ENCODE measurements at regions not wholly inside any gene's neighbourhood (a gene's known extent, or its start where the extent isn't known, plus 50 kb on each side); places are given as distances from the start of the nearest gene placed in this dataset.

DNA sequence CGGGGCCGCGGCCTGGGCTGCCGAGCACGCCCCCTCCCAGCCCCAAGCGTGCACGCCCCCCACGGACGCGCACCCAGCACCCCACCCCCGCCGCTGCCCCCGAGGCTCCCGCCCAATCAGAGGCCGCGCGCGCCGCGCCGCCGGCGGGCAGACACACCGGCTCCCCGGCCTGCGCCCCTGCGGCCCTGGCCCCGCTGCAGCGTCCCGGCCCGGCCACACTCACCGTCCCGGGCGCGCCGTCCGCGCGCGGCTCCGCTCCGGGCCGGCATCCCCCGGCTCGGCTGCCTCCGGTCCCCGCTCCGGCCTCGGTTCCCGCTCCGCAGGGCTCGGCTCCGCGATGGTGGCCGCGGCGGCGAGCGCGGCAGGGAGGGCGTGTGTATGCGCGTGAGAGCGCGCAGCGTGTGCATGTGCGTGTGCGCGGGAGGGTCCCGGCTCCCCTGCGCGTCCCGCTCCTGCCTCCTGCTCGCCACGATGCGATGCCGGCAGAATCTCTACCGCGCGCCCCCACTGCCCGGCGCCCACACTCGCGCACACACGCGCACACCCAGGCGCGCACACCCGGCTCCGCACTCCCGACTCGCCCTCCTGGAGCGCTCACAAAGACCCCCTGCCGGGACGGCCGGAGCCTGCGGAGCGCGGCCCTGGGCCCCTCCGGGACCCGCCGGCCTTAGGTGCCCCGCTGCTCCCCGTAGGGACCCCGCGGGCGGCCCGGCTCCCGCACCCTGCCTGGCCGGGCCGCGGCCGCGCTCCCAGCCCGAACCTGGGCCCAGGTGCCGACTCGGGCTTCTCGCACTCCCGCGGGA lies 186.5 kb upstream of the LINGO1 start:
- DNase-seq = peak; percentile 78

- DNase-seq = no peak
Observed at GRCh38 chr15:77818484-77819047, 185.9 kb upstream of the LINGO1 start.

- no peak for DNase-seq
Observed at GRCh38 chr15:77817434-77817833, 184.7 kb upstream of the LINGO1 start.

- DNase-seq = no peak
Observed at GRCh38 chr15:77816983-77817382, 184.3 kb upstream of the LINGO1 start.

GRCh38 chr15:77815015-77815414 lies 182.3 kb upstream of the LINGO1 start:
- DNase-seq = no peak

DNA sequence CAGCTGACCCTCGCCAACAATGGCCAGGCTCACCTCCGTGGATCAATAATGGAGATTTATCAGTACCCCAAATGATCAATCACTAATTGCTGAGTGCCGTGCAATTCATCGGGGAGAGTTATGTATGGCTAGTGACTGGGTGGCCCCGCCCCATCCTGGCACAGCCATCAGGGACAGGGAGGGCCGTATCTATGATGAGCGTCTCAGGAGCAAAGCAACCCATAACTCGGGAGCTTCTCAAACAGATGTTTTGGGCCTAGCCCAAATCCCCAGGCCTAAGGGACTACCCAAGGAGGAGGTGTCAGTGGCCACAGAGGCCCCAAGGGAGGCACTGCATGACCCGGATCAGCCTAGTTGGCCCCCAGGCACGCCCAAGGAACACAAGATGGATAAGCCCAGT lies 180.0 kb upstream of the LINGO1 start:
- no peak for DNase-seq

DNA sequence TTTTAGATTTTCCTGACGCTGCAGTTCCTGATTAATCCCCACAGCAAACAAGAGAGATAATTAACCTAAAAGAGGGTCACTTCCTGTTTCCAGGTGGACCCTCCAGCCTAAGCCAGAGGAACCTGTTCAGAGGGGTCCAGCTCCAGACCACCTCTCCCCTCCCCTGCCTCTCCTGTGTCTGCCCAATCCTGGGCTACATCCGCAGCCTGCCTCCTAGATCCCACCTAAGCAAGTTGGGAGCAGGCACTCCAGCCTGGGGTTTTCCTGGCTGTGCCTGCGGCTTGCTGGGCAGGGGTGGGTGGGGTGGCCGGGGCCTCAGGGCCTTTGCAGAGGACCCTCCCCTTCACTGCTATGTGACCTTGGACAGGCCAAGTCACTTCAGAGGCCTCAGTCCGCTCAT lies 178.6 kb upstream of the LINGO1 start:
- DNase-seq = no peak

DNA sequence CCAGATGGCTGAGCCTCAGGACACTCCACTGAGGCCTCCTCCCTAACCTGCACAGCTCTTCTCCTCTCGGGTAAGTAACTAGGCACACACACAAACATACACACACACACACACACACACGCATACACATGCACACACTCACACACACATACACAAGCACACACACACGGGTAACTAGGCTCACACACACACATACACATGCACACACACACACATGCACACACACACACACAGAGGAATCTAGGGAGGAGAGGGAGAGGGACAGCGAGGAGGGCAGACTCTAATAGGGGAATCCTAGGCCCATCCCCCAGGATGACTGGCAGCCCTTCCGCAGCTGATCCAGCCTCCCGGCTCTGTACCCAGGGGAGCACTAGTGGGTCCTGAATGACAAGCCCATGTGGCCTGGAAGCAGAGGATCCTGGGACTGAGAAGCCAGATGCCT lies 177.4 kb upstream of the LINGO1 start:
- peak; percentile 61 for DNase-seq

DNA sequence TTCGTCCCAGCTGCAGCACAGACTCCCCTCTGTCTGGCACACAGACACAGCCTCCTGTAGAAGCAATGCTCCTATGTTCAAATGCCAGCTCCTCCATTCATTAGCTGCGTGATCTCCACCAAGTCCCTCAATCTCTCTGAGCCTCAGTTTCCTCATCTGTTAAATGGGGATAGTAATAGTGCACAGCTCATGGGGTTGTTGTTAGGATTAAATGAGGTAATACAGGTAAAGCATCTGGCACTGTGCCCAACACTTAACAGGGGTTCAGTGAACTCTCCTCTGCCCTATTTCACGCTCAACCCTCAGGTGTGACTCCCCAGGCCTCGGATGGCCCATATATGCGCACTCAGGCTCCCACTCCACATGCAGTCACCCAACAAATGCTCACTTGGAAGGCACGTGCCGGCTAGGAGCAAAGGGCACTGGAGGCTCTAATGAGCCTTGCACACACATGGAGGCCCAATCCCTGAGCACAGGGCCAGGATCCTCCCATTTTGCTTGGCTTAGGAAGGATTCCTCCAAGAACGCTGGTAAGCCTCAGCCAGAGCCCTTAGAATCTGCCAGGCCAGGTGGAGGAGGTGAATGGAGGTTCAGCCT lies 176.0 kb upstream of the LINGO1 start:
- DNase-seq = no peak

GRCh38 chr15:77808075-77808474 lies 175.4 kb upstream of the LINGO1 start:
- no peak for DNase-seq

GRCh38 chr15:77807611-77808010 lies 174.9 kb upstream of the LINGO1 start:
- DNase-seq = no peak

DNA sequence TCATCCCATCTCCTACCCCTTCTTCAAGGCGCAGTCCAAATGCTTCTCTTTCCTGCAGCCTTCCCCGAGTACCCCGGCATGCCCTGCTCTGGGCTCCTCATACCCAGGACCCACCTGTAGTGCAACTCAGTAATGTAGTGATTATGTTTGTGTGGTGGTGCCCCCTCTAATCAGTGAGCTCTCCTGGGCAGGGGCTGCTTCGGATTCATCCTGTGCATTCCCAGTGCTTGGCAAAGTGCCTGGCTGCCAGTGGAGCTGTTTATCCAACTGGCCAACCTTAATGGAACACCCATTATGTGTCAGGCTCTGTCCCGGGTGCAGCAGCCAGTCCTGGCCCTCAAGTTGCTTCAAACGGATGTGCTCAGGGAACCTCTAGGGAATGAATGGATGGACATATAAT lies 174.4 kb upstream of the LINGO1 start:
- no peak for DNase-seq

DNA sequence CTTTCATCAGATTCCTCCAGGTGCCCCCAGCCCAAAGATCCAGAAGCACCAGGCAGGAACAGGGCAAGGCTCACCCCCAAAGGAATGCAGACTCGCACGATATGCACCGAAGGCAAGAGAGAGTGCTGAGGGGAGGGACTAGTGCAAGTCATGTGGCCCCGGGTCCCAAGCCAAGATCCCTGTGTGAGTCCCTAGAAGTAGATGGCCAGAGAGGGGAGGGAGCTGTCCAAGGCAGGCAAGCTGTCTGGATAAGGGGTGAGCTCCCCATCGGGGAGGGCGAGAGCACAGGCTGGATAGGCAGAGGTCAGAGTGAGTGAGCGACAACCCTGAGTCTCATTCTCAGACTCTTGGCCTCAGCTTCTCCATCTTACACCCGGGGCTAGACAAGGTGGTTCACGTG lies 171.5 kb upstream of the LINGO1 start:
- DNase-seq = no peak

DNA sequence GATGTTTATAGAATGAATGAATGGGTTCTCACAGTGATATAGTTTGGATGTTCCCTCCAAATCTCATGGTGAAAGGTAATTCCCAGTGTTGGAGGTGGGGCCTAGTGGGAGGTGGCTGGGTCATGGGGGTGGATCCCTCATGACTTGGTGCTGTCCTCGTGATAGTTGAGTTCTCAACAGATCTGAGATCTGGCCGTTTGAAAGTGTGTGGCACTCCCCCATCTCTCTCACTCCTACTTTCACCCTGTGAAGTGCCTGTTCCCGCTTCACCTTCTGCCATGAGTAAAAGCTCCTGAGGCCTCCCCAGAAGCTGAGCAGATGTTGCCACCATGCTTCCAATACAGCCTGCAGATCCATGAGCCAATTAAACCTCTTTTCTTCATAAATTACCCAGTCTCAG lies 170.8 kb upstream of the LINGO1 start:
- DNase-seq = no peak

- no peak for DNase-seq
Observed at GRCh38 chr15:77800305-77800704, 167.6 kb upstream of the LINGO1 start.

DNA sequence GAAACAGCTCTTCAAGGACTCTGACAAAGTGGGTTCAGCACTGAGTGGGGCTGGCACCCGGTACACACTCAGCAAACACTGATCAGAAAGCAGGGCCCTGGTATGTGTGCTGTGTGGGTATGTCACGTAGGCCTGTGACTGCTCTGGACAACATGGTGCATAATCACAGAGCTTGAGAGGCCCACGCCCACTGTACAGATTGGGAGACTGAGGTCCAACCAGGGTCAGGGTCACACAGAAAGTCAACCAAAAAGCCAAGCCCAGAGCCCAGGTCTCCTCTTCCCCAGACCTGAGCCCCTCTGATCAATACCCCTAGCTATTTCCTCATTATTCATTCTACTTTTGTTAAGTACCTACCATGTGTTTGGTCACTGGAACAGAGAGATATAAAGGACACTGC lies 166.1 kb upstream of the LINGO1 start:
- no peak for DNase-seq

GRCh38 chr15:77798151-77798835 lies 165.6 kb upstream of the LINGO1 start:
- no peak for DNase-seq

DNA sequence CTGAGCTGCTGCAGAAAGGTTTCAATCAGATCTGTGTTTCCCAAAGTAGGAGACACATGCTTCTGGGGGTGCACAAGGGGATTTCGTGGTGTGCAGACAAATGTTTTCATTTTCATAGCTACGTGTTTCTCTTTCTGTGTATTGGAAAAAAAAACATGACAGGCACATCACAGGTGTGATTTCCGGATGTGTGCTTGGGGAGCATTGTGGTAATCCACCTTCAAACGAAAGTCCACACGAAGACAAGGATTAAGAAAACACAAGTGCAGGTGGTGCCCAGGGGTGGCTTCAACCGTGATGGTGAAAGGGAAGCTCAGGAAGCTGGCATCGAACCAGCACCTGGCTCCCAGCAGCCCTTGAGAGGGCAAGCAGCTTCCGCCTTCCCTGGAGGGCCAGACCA lies 164.6 kb upstream of the LINGO1 start:
- DNase-seq = no peak

DNA sequence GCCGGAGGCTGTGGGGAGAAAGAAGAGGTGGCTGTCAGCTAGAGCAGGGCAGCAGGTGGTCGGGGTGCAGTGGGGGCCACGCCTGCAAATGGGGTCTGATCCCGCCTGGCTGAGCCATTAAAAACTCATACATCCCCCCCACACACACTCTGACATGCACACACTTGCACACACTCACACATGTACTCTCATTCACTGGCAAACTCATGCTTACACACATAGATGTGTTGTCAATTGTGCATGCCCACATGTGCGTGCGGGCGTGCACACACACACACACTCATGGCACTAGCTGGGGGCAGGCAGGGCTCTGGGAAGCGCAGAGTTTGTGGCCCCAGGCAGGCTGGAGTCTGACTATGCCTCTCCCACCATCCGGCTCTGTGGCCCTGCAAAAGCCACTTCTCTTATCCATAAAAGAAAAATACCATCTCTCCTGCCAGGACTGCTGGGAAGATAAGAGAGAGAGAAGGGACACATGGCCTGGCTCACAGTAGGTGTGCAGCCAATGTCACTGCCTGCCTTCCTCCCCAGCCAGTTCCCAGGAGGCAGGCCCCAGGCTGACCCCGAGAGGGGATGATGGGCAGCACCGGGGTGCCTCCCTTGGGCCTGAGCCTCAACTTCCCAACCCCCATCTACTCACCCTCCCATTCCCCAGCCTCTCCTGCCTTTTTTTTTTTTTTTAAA lies 163.5 kb upstream of the LINGO1 start:
- DNase-seq = no peak

GRCh38 chr15:77795446-77795845 lies 162.7 kb upstream of the LINGO1 start:
- DNase-seq = no peak

- no peak for DNase-seq
Observed at GRCh38 chr15:77791941-77792340, 159.2 kb upstream of the LINGO1 start.

GRCh38 chr15:77790481-77790880 lies 157.8 kb upstream of the LINGO1 start:
- no peak for DNase-seq

GRCh38 chr15:77786956-77787355 lies 154.2 kb upstream of the LINGO1 start:
- DNase-seq = no peak

All from retina (tissue), 1 donor.